HT-29 (cell line): ENCODE measurements at regions not wholly inside any gene's neighbourhood (a gene's known extent, or its start where the extent isn't known, plus 50 kb on each side); places are given as distances from the start of the nearest gene placed in this dataset.
"Not testable (repeated sequence)": the region's sequence is repeated elsewhere in the genome, so short reads cannot be mapped to it uniquely, and the experiment has no call there.

Experiments used
- DNase-seq: peaks from one replicate; pipeline ENCODE4 v3.0.0-alpha.2; 2015; ENCODE audit warnings: low spot score

GRCh38 chr14:81584495-81584894 lies 50.8 kb upstream of the SEL1L start:
- DNase-seq: no peak

DNA sequence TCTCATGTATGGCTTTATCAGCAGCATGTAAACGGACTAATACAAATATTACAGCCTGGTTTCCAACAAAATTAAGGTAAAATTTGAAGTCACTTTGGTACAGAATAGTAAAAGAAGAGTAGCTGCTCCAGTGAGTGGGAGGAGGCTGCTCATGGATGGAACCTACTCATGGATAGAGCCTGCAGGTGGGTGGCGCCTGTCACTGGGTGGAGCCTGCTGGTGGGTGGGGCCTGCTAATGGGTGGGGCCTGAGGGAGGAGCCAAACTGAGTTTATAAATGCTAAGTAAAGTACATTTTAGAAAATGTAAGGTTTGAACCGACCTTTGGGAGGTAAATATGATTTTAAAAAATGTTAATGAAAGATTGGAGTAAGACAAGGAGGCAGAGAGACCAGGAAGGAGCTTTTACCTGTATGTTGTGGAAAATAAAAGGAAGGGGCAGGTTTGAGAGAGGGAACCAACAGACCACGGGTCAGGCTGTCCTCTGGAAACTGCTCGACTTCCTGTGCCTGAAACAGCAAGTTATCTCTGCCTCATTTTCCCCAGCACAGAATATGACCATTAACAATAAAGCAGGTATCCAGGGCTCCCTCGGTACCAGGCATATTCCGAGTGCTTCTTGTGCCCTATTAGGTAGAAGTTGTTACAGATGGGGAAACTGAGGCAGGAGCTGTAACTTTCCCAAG lies 55.9 kb upstream of the SEL1L start:
- no peak for DNase-seq

- DNase-seq: no peak
Observed at GRCh38 chr14:81591266-81591665, 57.6 kb upstream of the SEL1L start.

- no peak for DNase-seq
Observed at GRCh38 chr14:81594012-81594411, 60.4 kb upstream of the SEL1L start.

- DNase-seq: no peak
Observed at GRCh38 chr14:81605660-81606059, 72.0 kb upstream of the SEL1L start.

DNA sequence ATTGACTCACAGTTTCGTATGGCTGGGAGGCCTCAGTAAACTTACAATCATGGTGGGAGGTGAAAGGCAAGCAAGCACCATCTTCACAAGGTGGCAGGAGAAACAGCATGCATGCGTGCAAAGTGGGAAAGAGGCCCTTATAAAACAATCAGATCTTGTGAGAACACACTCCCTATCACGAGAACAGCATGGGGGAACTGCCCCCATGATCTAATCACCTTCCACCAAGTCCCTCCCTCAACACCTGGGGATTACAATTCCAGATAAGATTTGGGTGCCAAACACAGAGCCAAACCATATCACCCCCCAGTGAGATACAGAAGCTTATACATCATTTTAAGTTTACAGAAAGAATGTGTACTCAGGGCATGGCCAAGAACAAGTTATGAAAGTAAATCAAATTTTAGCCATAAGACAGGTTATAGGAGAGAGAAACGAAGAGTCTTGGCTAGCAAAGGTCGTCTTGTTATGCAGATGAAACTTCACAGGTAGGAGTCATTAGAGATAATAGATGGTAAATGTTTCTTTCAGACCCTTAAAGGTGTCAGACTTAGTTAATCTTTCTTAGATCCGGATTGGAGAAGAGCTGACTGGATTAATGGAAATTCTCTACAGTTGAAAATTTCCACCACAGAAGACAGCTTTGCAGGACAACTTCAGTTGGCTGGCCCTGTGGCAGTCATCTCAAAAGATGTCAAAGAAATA lies 79.8 kb upstream of the SEL1L start:
- no peak for DNase-seq

- DNase-seq: not testable (repeated sequence)
Observed at GRCh38 chr14:81614302-81614701, 80.6 kb upstream of the SEL1L start.

DNA sequence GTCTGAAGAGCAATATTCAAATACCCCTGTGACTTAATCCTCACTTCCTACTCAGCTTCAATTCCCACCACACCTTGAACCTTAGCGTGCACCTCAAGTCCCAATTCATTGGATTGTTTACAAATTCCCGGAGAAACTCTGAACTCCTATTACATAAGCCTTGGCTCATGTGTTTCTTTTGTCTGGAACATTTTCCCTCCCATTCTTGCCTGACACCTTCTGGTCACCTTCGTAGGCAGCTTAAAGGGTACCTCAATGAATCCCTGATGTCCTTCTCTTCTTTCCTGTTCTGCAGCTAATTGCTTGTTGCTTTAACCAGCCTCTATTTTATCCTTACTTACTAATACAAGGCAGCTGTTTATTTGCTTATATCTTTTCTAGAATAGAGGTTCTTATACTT lies 85.0 kb upstream of the SEL1L start:
- no peak for DNase-seq

GRCh38 chr14:81619816-81620215 lies 86.2 kb upstream of the SEL1L start:
- DNase-seq: no peak

- not testable (repeated sequence) for DNase-seq
Observed at GRCh38 chr14:81623771-81624396, 90.2 kb upstream of the SEL1L start.

DNA sequence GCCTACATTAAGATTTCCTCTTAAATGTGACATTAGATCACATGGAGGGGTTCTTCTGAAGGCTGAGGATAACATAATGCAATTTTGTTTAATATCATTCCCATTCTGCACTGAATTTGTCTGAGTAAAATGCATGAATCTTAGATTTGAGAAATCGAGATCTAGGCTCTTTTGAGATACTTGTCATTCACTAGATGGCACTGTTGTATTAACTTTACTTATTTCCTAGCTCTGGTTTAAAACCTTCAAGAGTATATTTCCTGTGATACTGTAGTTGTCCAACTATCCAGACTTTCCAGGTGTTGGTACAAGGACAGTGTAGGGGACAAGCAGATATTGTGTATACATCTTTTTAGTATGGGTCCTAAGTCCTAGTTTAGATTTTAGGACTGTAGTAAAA lies 91.7 kb upstream of the SEL1L start:
- peak; percentile 15 for DNase-seq

GRCh38 chr14:81632157-81632556 lies 98.5 kb upstream of the SEL1L start:
- no peak for DNase-seq

- no peak for DNase-seq
Observed at GRCh38 chr14:81633496-81633895, 99.8 kb upstream of the SEL1L start.

DNA sequence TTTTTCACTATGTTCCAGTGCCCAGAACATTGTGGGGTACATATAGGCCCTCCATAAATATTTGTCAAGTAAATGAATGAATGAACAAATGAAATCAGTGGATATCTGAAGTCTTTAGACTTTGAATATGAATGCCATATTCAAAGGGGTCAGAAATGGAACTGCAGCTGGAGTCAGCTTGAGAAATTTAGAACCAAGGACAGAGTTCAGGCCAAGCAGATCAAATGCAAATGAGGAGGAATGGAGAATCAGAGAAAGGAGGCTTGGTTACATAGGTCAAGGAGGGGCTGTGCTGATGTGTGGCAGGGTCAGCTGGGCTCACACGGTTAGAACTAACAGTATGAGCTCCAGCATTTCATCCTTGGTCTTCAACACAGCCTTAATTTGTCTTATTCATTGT lies 104.0 kb upstream of the SEL1L start:
- DNase-seq: no peak

DNA sequence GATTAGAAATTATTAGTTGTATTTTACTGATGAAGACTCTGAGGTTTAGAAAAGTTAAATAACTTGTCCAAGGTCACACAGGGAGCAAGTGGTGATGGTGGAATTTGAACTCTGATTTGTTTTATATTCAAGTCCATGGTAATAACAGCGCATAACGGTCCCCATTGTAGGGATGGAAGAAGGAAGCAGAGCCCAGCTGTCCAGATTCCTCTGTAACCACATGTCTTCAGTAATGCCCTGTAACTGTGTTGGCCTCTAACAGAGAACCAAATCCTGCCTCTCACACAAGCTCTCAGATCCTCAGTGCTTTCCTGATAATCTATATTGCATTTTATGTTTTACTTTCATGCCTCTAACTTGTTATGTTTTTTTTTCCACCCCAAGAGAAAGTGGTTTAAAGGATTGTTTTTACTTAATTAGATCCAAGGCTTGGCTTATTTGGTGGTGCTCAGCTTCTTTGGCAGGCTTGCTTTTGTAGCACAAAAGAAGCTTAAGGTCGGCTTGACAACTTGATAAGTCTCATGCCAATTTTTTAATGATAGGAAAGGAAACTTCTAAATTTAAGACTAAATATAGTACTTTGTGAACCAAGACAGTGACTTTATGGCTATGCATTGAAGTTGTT lies 105.1 kb upstream of the SEL1L start:
- no peak for DNase-seq

DNA sequence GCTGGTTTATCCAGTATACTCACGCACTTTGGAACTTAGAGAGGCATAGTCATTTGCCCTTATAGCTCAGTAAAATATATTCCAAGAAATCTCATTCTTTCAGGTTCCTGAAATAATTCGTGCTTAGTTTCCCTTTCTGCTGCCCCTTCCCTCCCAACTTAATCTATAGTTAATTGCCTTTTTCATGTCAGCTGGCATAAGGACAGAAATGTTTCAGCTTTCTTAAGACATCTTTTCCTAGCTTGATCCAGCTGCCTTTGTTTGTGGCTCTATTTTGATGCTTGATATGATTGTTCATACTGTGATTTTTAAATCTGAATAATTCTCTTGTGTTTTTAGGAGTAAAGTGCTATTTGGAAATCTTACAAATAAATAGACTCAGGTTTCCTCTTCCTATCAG lies 120.0 kb upstream of the SEL1L start:
- DNase-seq: no peak

DNA sequence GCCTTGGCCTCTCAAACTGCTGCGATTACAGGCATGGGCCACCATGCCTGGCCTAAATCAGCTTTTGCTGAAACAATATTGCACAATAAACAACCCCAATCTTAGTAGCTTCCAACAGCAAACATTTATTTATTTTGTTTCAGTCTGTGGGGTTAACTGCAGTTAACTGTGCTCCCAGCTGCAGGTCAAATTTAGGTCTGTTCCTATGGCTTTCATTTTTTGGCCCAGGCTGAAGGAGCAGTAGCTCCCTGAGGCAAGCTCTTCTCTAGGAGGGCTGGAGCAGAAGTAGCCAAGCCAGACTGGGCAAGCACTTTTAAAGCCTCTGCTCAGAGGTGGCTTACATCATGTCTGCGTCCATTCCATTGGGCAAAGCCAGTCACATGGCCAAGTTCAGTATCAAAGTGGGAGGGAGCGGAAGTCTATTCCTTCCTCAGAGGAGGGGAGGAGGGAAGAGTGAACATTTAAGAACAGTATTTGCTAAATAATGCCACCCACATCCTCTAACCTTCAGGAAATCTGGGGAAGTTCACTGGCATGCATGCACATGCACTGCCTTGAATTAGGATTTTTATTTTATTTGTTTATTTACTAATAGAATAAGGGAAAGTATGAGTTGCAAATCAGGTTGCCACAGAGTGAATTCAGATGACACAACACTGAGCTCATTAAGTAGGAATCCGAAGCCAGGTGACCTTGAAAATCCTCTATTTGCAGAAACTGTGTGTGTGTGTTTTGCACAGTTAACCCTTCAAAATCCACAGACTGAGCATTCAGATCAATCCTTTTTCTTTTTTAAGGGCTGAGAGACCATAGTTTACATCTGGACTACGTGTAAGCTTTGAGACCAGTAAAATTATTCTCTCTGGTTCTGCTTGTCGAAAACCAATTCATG lies 122.0 kb upstream of the SEL1L start:
- DNase-seq: peak; percentile 1

- no peak for DNase-seq
Observed at GRCh38 chr14:81656811-81657210, 123.2 kb upstream of the SEL1L start.

DNA sequence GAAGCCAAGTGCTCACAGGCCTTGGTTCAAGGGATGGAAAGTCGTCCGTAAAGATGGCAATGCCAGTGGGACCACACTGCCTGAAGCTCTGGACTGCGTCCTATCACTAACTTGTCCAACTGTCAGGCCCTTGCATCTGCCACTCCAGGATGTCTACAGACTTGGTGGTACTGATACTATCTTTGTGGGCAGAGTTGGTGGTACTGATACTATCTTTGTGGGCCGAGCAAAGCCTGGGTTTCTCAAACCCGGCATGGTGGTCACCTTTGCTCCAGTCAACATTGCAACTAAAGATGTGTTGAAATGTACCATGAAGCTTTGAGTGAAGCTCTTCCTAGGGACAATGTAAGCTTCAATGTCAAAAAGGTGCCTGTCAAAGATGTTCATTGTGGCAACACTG lies 128.4 kb upstream of the SEL1L start:
- DNase-seq: no peak

GRCh38 chr14:81662570-81663197 lies 129.0 kb upstream of the SEL1L start:
- no peak for DNase-seq
